Fibroblast of lung (primary cell): ENCODE measurements at regions not wholly inside any gene's neighbourhood (a gene's known extent, or its start where the extent isn't known, plus 50 kb on each side); places are given as distances from the start of the nearest gene placed in this dataset.

ENCODE experiments used
- DNase-seq, 2 donors: peaks; one replicate each; pipeline versions ENCODE4 v3.0.0 to v3.0.0-alpha.2; 2010; ENCODE audit warnings: low read depth in 2 of 2
- H2AFZ ChIP-seq: 2 replicates; pipeline ENCODE4 v1.5.1; 2012; ENCODE audit warnings: low read length, control low read depth, inconsistent platforms
- H3K27ac ChIP-seq: 2 replicates; pipeline ENCODE4 v1.5.1; 2011; ENCODE audit warnings: low read length, control low read depth; ENCODE audit not compliant: insufficient read depth
- H3K27me3 ChIP-seq: 2 replicates; pipeline ENCODE4 v1.5.1; 2011; ENCODE audit warnings: mild to moderate bottlenecking, low read length; ENCODE audit not compliant: control insufficient read depth, insufficient read depth
- H3K36me3 ChIP-seq: 2 replicates; pipeline ENCODE4 v1.5.1; 2011; ENCODE audit warnings: low read length; ENCODE audit not compliant: control insufficient read depth, insufficient read depth
- H3K4me1 ChIP-seq: 2 replicates; pipeline ENCODE4 v1.5.1; 2011; ENCODE audit warnings: low read length; ENCODE audit not compliant: control insufficient read depth, insufficient read depth; ENCODE audit errors: extremely low read depth
- H3K4me2 ChIP-seq: 2 replicates; pipeline ENCODE4 v1.5.1; 2011; ENCODE audit warnings: low read length, control low read depth; ENCODE audit not compliant: insufficient read depth; ENCODE audit errors: extremely low read depth
- H3K4me3 ChIP-seq, 4 experiments: fragments of 200-600 bp in 1 of 4; sonication (generic) in 1 of 4; replicated peaks in 1 of 4; 2 replicates each; pipeline ENCODE4 v1.5.1; 2011 to 2016; ENCODE audit warnings: low read length in 4 of 4, low read depth in 3 of 4, mild to moderate bottlenecking in 3 of 4, control low read depth in 2 of 4, inconsistent platforms in 1 of 4, mixed read lengths in 1 of 4; ENCODE audit not compliant: insufficient read depth in 1 of 4; ENCODE audit errors: control extremely low read depth in 1 of 4
- H3K79me2 ChIP-seq: 2 replicates; pipeline ENCODE4 v1.5.1; 2012; ENCODE audit warnings: mild to moderate bottlenecking, low read length, inconsistent platforms; ENCODE audit not compliant: control insufficient read depth, insufficient read depth
- H3K9ac ChIP-seq: 2 replicates; pipeline ENCODE4 v1.5.1; 2011; ENCODE audit warnings: mild to moderate bottlenecking, low read length, control low read depth; ENCODE audit not compliant: insufficient read depth
- H3K9me3 ChIP-seq: 2 replicates; pipeline ENCODE4 v1.5.1; 2012; ENCODE audit warnings: low read depth, low read length; ENCODE audit not compliant: control insufficient read depth, insufficient read depth
- H4K20me1 ChIP-seq: 2 replicates; pipeline ENCODE4 v1.5.1; 2011; ENCODE audit warnings: low read length; ENCODE audit not compliant: control insufficient read depth, insufficient read depth; ENCODE audit errors: extremely low read depth
- CTCF ChIP-seq, 2 donors: IDR thresholded peaks in 1 of 2; conservative IDR thresholded peaks in 1 of 2; 1 replicate in 1 of 2; 2 replicates in 1 of 2; pipeline ENCODE4 v1.5.1; 2011 to 2012; ENCODE audit warnings: low read length in 2 of 2, control low read depth in 1 of 2, inconsistent platforms in 1 of 2, low read depth in 1 of 2, mild to moderate bottlenecking in 1 of 2
- EZH2 ChIP-seq: IDR thresholded peaks from 2 replicates; pipeline ENCODE4 v1.5.1; 2012; ENCODE audit warnings: low read length, control low read depth, mild to moderate bottlenecking; ENCODE audit errors: missing control alignments

DNA sequence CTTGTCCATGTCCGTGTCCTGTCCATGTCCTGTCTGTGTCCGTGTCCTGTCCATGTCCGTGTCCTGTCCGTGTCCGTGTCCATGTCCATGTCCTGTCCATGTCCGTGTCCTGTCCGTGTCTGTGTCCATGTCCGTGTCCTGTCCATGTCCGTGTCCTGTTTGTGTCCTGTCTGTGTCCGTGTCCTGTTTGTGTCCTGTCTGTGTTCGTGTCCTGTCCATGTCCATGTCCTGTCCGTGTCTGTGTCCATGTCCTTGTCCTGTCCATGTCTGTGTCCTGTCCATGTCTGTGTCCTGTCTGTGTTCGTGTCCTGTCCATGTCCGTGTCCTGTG, 55.0 kb upstream of the BHLHE23 start:
- no peak for DNase-seq

DNA sequence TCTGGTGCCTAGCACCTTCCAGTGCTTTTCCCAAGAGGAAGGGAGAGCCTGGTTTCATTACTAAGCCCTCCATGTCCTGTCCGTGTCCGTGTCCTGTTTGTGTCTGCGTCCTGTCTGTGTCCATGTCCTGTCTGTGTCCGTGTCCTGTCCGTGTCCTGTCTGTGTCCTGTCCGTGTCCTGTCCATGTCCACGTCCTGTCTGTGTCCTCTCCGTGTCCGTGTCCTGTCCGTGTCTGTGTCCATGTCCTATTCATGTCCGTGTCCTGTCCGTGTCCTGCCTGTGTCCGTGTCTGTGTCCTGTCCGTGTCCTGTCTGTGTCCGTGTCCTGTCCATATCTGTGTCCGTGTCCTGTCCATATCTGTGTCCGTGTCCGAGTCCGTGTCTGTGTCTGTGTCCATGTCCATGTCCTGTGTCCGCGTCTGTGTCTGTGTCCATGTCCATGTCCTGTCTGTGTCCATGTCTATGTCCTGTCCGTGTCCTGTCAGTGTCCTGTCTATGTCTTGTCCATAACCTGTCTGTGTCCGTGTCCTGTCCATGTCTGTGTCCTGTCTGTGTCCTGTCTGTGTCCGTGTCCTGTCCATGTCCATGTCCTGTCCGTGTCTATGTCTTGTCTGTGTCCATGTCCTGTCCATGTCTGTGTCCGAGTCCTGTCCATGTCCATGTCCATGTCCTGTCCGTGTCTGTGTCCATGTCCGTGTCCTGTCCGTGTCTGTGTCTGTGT, 54.4 kb upstream of the BHLHE23 start:
- no peak overlapping the region for H3K4me3 ChIP-seq
- H3K79me2 ChIP-seq = no peaks in the 10 kb centered on the region
- peaks cover 5% of the 10 kb centered on the region for H3K9me3 ChIP-seq
- H2AFZ ChIP-seq = no peak overlapping the region
- DNase-seq = no peak
- H3K9ac ChIP-seq = no peak overlapping the region
- no peak overlapping the region for H3K27ac ChIP-seq
- H4K20me1 ChIP-seq = no peaks in the 10 kb centered on the region
- TF ChIP-seq EZH2 (no peak), CTCF (conservative IDR thresholded peaks at IDR 0.05 in 1 of 2, IDR thresholded peaks at IDR 0.05 in 1 of 2; ENCODE audit: low read depth in 1 of 2, low read length in 2 of 2) (no peak)
- H3K36me3 ChIP-seq = no peaks in the 10 kb centered on the region
- no peaks in the 10 kb centered on the region for H3K4me1 ChIP-seq
- H3K27me3 ChIP-seq = no peaks in the 10 kb centered on the region
- H3K4me2 ChIP-seq = no peak overlapping the region

More for the DNA sequence above, 55.0 kb upstream of the BHLHE23 start:
- H3K9ac ChIP-seq = no peak overlapping the region
- H3K27ac ChIP-seq = no peak overlapping the region
- no peak overlapping the region for H2AFZ ChIP-seq
- H3K4me1 ChIP-seq = no peaks in the 10 kb centered on the region
- H3K79me2 ChIP-seq = no peaks in the 10 kb centered on the region
- no peaks in the 10 kb centered on the region for H3K27me3 ChIP-seq
- H3K36me3 ChIP-seq = no peaks in the 10 kb centered on the region
- no peaks in the 10 kb centered on the region for H4K20me1 ChIP-seq
- TF ChIP-seq EZH2 = no peak
- TF ChIP-seq CTCF (conservative IDR thresholded peaks at IDR 0.05 in 1 of 2, IDR thresholded peaks at IDR 0.05 in 1 of 2; ENCODE audit: low read depth in 1 of 2, low read length in 2 of 2) = no peak
- no peak overlapping the region for H3K4me3 ChIP-seq
- peaks cover 5% of the 10 kb centered on the region for H3K9me3 ChIP-seq
- H3K4me2 ChIP-seq = no peak overlapping the region

- Histone ChIP-seq H3K4me1 (no peaks in the 10 kb centered on the region), H3K4me3 (no peak overlapping the region), H3K27ac (no peak overlapping the region), H3K4me2 (no peak overlapping the region), H3K9ac (no peak overlapping the region), H3K36me3 (no peaks in the 10 kb centered on the region), H4K20me1 (no peaks in the 10 kb centered on the region), H3K9me3 (peaks cover 5% of the 10 kb centered on the region), H3K79me2 (no peaks in the 10 kb centered on the region), H3K27me3 (no peaks in the 10 kb centered on the region), H2AFZ (no peak overlapping the region)
- no peak for TF ChIP-seq EZH2
- TF ChIP-seq CTCF (conservative IDR thresholded peaks at IDR 0.05 in 1 of 2, IDR thresholded peaks at IDR 0.05 in 1 of 2; ENCODE audit: low read depth in 1 of 2, low read length in 2 of 2) = no peak
- DNase-seq = peak in 1 of 2 donors; percentile 64
These were observed 53.6 kb upstream of the BHLHE23 start for GRCh38 chr20:63060057-63060991.
